Body of pancreas (tissue), 4 donors: ENCODE measurements at regions not wholly inside any gene's neighbourhood (a gene's known extent, or its start where the extent isn't known, plus 50 kb on each side); places are given as distances from the start of the nearest gene placed in this dataset.

ENCODE experiments used
- ATAC-seq: fragments of 150-250 bp; one replicate; pipeline ENCODE4 v1.9.1; 2016
- DNase-seq, 4 donors: peaks; one replicate each; pipeline ENCODE4 v3.0.0-alpha.2; 2019
- H3K27ac ChIP-seq, 4 donors: fragments of 200-600 bp; sonication (generic); 1 replicate in 3 of 4; 2 replicates in 1 of 4; pipeline versions ENCODE4 v1.5.1 to v1.6.1; 2016 to 2019; ENCODE audit warnings: mild to moderate bottlenecking in 1 of 4, mixed read lengths in 1 of 4, moderate library complexity in 1 of 4
- H3K27me3 ChIP-seq, 2 donors: fragments of 200-600 bp; sonication (generic); one replicate each; pipeline ENCODE4 v1.6.0; 2016; ENCODE audit warnings: mild to moderate bottlenecking in 1 of 2
- H3K36me3 ChIP-seq, 2 donors: fragments of 200-600 bp; sonication (generic); replicated peaks in 1 of 2; 2 replicates each; pipeline ENCODE4 v1.5.1; 2016; ENCODE audit warnings: low read depth in 2 of 2; ENCODE audit not compliant: insufficient read depth in 1 of 2
- H3K4me1 ChIP-seq: fragments of 200-600 bp; sonication (generic); one replicate; pipeline ENCODE4 v1.6.0; 2016
- H3K4me3 ChIP-seq, 2 donors: fragments of 200-600 bp; sonication (generic); 1 replicate in 1 of 2; 2 replicates in 1 of 2; pipeline ENCODE4 v1.5.1; 2016 to 2019
- H3K9me3 ChIP-seq, 3 donors: fragments of 200-600 bp; sonication (generic); 1 replicate in 2 of 3; 2 replicates in 1 of 3; pipeline ENCODE4 v1.5.1; 2016
- CTCF ChIP-seq, 7 experiments: fragments of 450-650 bp in 4 of 7; fragments of 200-600 bp in 3 of 7; sonication (generic) in 3 of 7; IDR thresholded peaks; one replicate each; pipeline ENCODE4 v1.5.1; 2016 to 2019; ENCODE audit warnings: antibody characterized with exemption in 7 of 7
- POLR2A ChIP-seq, 3 donors: fragments of 450-650 bp; IDR thresholded peaks; one replicate each; pipeline ENCODE4 v1.6.1; 2016; ENCODE audit warnings: antibody characterized with exemption in 3 of 3, mild to moderate bottlenecking in 2 of 3
- WGBS, 2 donors: methylation state at CpG; one replicate each; pipeline ENCODE4 v1.1.5; 2017; 5-methylcytosine and 5-hydroxymethylcytosine counted together
- intact Hi-C: fragments of 100-400 bp; cut with DNase I; formaldehyde crosslinking; loops from one replicate; pipeline ENCODE4 v1.15.1; 2023

GRCh38 chr11:37504060-37504611 is 906.1 kb upstream of the RAG2 start:
- H3K4me3 ChIP-seq: no peak overlapping the region
- DNase-seq (no peak), ATAC-seq (peak; percentile 55)
- no peak for TF ChIP-seq CTCF (IDR thresholded peaks at IDR 0.05)
- TF ChIP-seq POLR2A (IDR thresholded peaks at IDR 0.05): no peak
- WGBS, 2 donors: 46 to 53% methylated on average over 3 of the region's 3 CpGs
- H3K27me3 ChIP-seq: no peaks in the 10 kb centered on the region
- H3K27ac ChIP-seq: no peak overlapping the region
- intact Hi-C loops: no loop called here
- H3K36me3 ChIP-seq: no peaks in the 10 kb centered on the region
- H3K9me3 ChIP-seq: no peaks in the 10 kb centered on the region
- peaks cover 5% of the 10 kb centered on the region for H3K4me1 ChIP-seq

GRCh38 chr11:37503411-37504059 is 905.5 kb upstream of the RAG2 start:
- Histone ChIP-seq H3K9me3 (no peaks in the 10 kb centered on the region), H3K27me3 (no peaks in the 10 kb centered on the region), H3K4me1 (peaks cover 5% of the 10 kb centered on the region), H3K36me3 (no peaks in the 10 kb centered on the region), H3K27ac (no peak overlapping the region), H3K4me3 (no peak overlapping the region)
- TF ChIP-seq POLR2A (IDR thresholded peaks at IDR 0.05): no peak
- TF ChIP-seq CTCF (IDR thresholded peaks at IDR 0.05): no peak
- intact Hi-C loops: no loop called here
- DNase-seq (no peak), ATAC-seq (no peak)
- 74 to 84% methylated on average over 2 of the region's 2 CpGs for WGBS, 2 donors

GRCh38 chr11:37502202-37502601 is 904.2 kb upstream of the RAG2 start:
- ATAC-seq: no peak
- WGBS, 2 donors: 49 to 54% methylated on average over 2 of the region's 2 CpGs
- no peaks in the 10 kb centered on the region for H3K36me3 ChIP-seq
- intact Hi-C loops: no loop called here
- H3K4me1 ChIP-seq: peaks cover 5% of the 10 kb centered on the region
- H3K27me3 ChIP-seq: no peaks in the 10 kb centered on the region
- no peak overlapping the region for H3K27ac ChIP-seq
- no peak for DNase-seq
- TF ChIP-seq POLR2A (IDR thresholded peaks at IDR 0.05): no peak
- no peak for TF ChIP-seq CTCF (IDR thresholded peaks at IDR 0.05)
- H3K9me3 ChIP-seq: no peaks in the 10 kb centered on the region
- no peak overlapping the region for H3K4me3 ChIP-seq

- Histone ChIP-seq H3K4me3 (no peak overlapping the region), H3K27ac (no peak overlapping the region), H3K27me3 (no peaks in the 10 kb centered on the region), H3K9me3 (no peaks in the 10 kb centered on the region), H3K36me3 (no peaks in the 10 kb centered on the region), H3K4me1 (peaks cover 5% of the 10 kb centered on the region)
- TF ChIP-seq CTCF (IDR thresholded peaks at IDR 0.05) (no peak), POLR2A (IDR thresholded peaks at IDR 0.05) (no peak)
- WGBS, 2 donors: 47 to 55% methylated on average over 2 of the region's 2 CpGs
- no peak for ATAC-seq
- intact Hi-C loops: no loop called here
- no peak for DNase-seq
Observed at GRCh38 chr11:37500425-37500824, 902.4 kb upstream of the RAG2 start.

GRCh38 chr11:37497326-37497725 is 899.3 kb upstream of the RAG2 start:
- no peaks in the 10 kb centered on the region for H3K27me3 ChIP-seq
- intact Hi-C loops: no loop called here
- 55 to 65% methylated on average over 1 of the region's 1 CpG for WGBS, 2 donors
- no peak overlapping the region for H3K27ac ChIP-seq
- no peaks in the 10 kb centered on the region for H3K4me1 ChIP-seq
- H3K9me3 ChIP-seq: no peaks in the 10 kb centered on the region
- no peak for TF ChIP-seq CTCF (IDR thresholded peaks at IDR 0.05)
- TF ChIP-seq POLR2A (IDR thresholded peaks at IDR 0.05): no peak
- DNase-seq (no peak), ATAC-seq (no peak)
- no peaks in the 10 kb centered on the region for H3K36me3 ChIP-seq
- no peak overlapping the region for H3K4me3 ChIP-seq
